Parathyroid adenoma (tissue), 2 donors: ENCODE measurements at regions not wholly inside any gene's neighbourhood (a gene's known extent, or its start where the extent isn't known, plus 50 kb on each side); places are given as distances from the start of the nearest gene placed in this dataset.

Experiments
- H2AFZ ChIP-seq: fragments of 300-600 bp; sonication (generic); one replicate; pipeline ENCODE4 v1.7.0; 2017; ENCODE audit warnings: antibody characterized with exemption, mild to moderate bottlenecking
- H3K27ac ChIP-seq: fragments of 300-600 bp; sonication (generic); one replicate; pipeline ENCODE4 v1.7.0; 2017
- H3K27me3 ChIP-seq: fragments of 300-600 bp; sonication (generic); one replicate; pipeline ENCODE4 v1.7.0; 2017; ENCODE audit warnings: low read length; ENCODE audit not compliant: control insufficient read depth, insufficient read depth
- H3K36me3 ChIP-seq: fragments of 300-600 bp; sonication (generic); one replicate; pipeline ENCODE4 v1.7.0; 2017; ENCODE audit warnings: low read length; ENCODE audit not compliant: control insufficient read depth, insufficient read depth
- H3K4me1 ChIP-seq: fragments of 300-600 bp; sonication (generic); one replicate; pipeline ENCODE4 v1.7.0; 2017; ENCODE audit warnings: control low read depth
- H3K4me2 ChIP-seq: fragments of 300-600 bp; sonication (generic); one replicate; pipeline ENCODE4 v1.7.0; 2017; ENCODE audit warnings: low read length
- H3K4me3 ChIP-seq: fragments of 300-600 bp; sonication (generic); one replicate; pipeline ENCODE4 v1.7.0; 2017; ENCODE audit warnings: low read depth, low read length
- H3K79me2 ChIP-seq: fragments of 300-600 bp; sonication (generic); one replicate; pipeline ENCODE4 v1.7.0; 2017; ENCODE audit warnings: control low read depth
- H3K9ac ChIP-seq: fragments of 300-600 bp; sonication (generic); one replicate; pipeline ENCODE4 v1.7.0; 2017; ENCODE audit warnings: mild to moderate bottlenecking
- H3K9me3 ChIP-seq: fragments of 300-600 bp; sonication (generic); one replicate; pipeline ENCODE4 v1.7.0; 2017; ENCODE audit warnings: low read length; ENCODE audit not compliant: control insufficient read depth
- TF ChIP-seq, protein P1 (sequence below): fragments of 300-600 bp; sonication (generic); IDR thresholded peaks from one replicate; pipeline ENCODE4 v1.7.0; 2017; ENCODE audit warnings: antibody characterized with exemption, mild to moderate bottlenecking
- donor health status: primary hyperparathyroidism.

DNA sequence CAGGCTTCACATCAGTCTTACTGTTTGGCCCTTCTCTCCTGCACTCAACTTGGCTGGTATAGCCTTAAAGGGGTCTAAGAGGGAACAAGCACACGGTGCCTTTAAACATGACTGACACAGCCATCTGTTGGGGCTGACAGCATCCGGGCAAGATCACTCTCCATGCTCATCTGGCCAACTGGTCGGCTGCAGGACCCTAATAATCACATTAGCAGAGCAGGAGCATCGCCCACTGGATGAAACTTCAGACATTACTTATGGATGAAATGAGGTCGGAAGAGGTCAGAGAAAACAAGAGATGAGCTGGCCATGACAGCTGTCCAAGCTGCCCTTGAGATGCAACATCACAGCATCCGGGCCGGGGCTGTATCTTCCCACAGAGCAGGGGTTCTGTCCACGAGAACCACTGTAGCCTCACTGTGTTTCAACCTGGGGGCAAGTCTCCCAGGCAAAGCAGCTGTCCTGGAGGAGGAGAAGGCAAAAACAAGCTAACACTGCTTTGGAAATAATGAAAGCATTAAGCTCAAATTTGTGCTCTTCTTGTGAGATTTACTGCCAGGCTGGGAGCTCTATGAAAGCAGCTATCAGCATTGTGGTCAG lies 94.4 kb upstream of the TTC29 start:
- no peaks in the 10 kb centered on the region for H3K27me3 ChIP-seq
- TF ChIP-seq, protein P1, sequence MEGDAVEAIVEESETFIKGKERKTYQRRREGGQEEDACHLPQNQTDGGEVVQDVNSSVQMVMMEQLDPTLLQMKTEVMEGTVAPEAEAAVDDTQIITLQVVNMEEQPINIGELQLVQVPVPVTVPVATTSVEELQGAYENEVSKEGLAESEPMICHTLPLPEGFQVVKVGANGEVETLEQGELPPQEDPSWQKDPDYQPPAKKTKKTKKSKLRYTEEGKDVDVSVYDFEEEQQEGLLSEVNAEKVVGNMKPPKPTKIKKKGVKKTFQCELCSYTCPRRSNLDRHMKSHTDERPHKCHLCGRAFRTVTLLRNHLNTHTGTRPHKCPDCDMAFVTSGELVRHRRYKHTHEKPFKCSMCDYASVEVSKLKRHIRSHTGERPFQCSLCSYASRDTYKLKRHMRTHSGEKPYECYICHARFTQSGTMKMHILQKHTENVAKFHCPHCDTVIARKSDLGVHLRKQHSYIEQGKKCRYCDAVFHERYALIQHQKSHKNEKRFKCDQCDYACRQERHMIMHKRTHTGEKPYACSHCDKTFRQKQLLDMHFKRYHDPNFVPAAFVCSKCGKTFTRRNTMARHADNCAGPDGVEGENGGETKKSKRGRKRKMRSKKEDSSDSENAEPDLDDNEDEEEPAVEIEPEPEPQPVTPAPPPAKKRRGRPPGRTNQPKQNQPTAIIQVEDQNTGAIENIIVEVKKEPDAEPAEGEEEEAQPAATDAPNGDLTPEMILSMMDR, result no peak

DNA sequence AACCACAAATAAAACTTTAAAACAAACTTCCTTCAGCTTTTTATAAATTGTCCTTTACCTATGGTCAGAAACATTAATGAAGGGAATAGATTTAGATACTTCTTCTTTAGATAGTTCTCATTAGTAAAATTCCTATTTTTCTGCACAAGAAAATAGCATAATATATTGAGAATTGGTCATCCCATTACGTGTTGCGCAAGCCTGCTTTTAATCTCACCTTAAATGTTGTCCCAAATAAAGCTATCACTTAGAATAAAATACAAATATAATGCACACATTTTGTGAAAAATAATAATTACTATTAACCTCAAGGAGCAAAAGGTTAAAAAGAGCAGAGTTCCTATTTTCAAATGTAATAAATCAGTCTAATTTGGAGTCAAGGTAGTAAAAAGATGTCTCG lies 95.2 kb upstream of the TTC29 start:
- H3K27ac ChIP-seq, result no peak overlapping the region
- TF ChIP-seq, protein P1, result no peak
- H3K36me3 ChIP-seq, result no peaks in the 10 kb centered on the region
- H3K4me3 ChIP-seq, result no peak overlapping the region
- no peak overlapping the region for H3K9ac ChIP-seq
- H2AFZ ChIP-seq, result no peak overlapping the region
- H3K4me1 ChIP-seq, result no peaks in the 10 kb centered on the region
- H3K27me3 ChIP-seq, result no peaks in the 10 kb centered on the region
- H3K79me2 ChIP-seq, result no peaks in the 10 kb centered on the region
- no peak overlapping the region for H3K4me2 ChIP-seq
- no peaks in the 10 kb centered on the region for H3K9me3 ChIP-seq

More for the DNA sequence above, 94.4 kb upstream of the TTC29 start:
- H3K4me1 ChIP-seq, result no peaks in the 10 kb centered on the region
- H3K9me3 ChIP-seq, result no peaks in the 10 kb centered on the region
- no peak overlapping the region for H3K4me3 ChIP-seq
- H3K27ac ChIP-seq, result no peak overlapping the region
- no peak overlapping the region for H2AFZ ChIP-seq
- no peaks in the 10 kb centered on the region for H3K79me2 ChIP-seq
- H3K4me2 ChIP-seq, result no peak overlapping the region
- no peaks in the 10 kb centered on the region for H3K36me3 ChIP-seq
- no peak overlapping the region for H3K9ac ChIP-seq

DNA sequence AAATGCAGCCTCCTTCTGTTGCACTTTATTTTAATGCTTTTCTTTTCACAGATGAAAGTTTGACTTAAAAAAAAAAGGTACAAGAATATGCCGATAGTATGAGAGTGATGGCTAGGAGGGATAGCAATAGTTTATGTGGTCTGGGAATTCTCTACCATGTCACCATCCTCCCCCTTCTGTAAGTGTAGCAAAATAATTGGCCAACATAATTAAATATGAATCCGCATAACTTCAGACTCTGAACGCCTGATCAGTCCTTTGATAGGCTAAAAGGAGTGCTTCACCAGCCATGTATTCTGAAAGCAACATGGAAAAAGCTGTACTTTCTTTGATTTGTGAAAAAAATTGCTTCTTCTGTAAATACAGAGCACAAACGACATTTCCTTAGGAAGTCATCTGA lies 95.7 kb upstream of the TTC29 start:
- H3K4me1 ChIP-seq, result no peaks in the 10 kb centered on the region
- TF ChIP-seq, protein P1, result no peak
- H3K79me2 ChIP-seq, result no peaks in the 10 kb centered on the region
- H3K4me2 ChIP-seq, result no peak overlapping the region
- H3K9me3 ChIP-seq, result no peaks in the 10 kb centered on the region
- no peaks in the 10 kb centered on the region for H3K27me3 ChIP-seq
- H3K4me3 ChIP-seq, result no peak overlapping the region
- H3K9ac ChIP-seq, result no peak overlapping the region
- no peak overlapping the region for H3K27ac ChIP-seq
- no peak overlapping the region for H2AFZ ChIP-seq
- no peaks in the 10 kb centered on the region for H3K36me3 ChIP-seq

DNA sequence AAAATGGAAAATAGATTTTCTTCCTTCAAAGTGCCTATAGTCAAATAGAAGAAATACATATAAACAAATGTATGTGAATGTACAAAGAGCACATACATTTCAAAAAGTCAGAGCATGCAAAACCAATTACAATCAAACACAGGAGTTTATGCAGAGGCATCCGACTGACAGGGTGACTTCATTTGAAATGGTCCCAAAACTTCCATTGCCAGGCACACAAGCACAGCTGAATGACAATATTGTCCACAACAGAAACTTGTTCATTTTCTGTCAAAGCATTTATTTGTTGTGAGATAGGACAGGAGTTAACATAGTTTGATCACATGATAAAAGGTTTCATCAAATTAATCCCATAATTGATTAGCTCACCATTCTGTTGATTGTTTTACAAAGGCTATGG lies 96.4 kb upstream of the TTC29 start:
- H3K9ac ChIP-seq, result no peak overlapping the region
- H3K4me1 ChIP-seq, result no peaks in the 10 kb centered on the region
- H2AFZ ChIP-seq, result no peak overlapping the region
- H3K27me3 ChIP-seq, result no peaks in the 10 kb centered on the region
- H3K9me3 ChIP-seq, result no peaks in the 10 kb centered on the region
- TF ChIP-seq, protein P1, result no peak
- H3K4me3 ChIP-seq, result no peak overlapping the region
- H3K79me2 ChIP-seq, result no peaks in the 10 kb centered on the region
- H3K4me2 ChIP-seq, result no peak overlapping the region
- H3K36me3 ChIP-seq, result no peaks in the 10 kb centered on the region
- H3K27ac ChIP-seq, result no peak overlapping the region

DNA sequence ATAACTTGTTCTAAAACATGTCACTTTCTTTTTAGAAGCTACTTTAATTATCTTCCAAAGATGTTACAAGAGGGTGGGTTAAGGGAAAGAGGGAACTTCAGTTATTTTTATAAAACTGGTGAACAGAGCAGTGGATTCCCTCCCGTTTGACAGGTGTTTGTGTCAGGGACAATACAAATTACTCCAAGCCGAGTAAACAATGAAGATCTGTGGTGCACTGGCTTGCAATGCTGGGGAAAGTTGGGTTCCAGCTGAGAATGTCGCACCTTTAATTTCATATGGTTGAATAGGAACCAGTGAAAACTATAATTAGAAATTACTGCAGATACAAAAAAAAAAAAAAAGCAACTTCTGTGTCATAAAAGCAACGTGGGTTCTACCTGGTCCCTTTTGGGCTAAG lies 98.6 kb upstream of the TTC29 start:
- Histone ChIP-seq H3K27me3 (no peaks in the 10 kb centered on the region), H3K36me3 (no peaks in the 10 kb centered on the region), H3K4me3 (no peak overlapping the region), H2AFZ (no peak overlapping the region), H3K4me2 (no peak overlapping the region), H3K79me2 (no peaks in the 10 kb centered on the region), H3K9ac (no peak overlapping the region), H3K4me1 (no peaks in the 10 kb centered on the region), H3K9me3 (no peaks in the 10 kb centered on the region), H3K27ac (no peak overlapping the region)
- TF ChIP-seq, protein P1, result no peak
